Inferior parietal cortex (tissue), 1 donor: ENCODE measurements at regions not wholly inside any gene's neighbourhood (a gene's known extent, or its start where the extent isn't known, plus 50 kb on each side); places are given as distances from the start of the nearest gene placed in this dataset.
"Not testable (repeated sequence)": the region's sequence is repeated elsewhere in the genome, so short reads cannot be mapped to it uniquely, and the experiment has no call there.

Source experiments
- DNase-seq: peaks from one replicate; pipeline ENCODE4 v3.0.0-alpha.2; 2016; ENCODE audit errors: extremely low spot score

GRCh38 chr13:105871768-105872167 is 663.7 kb downstream of the EFNB2 start:
- no peak for DNase-seq

DNA sequence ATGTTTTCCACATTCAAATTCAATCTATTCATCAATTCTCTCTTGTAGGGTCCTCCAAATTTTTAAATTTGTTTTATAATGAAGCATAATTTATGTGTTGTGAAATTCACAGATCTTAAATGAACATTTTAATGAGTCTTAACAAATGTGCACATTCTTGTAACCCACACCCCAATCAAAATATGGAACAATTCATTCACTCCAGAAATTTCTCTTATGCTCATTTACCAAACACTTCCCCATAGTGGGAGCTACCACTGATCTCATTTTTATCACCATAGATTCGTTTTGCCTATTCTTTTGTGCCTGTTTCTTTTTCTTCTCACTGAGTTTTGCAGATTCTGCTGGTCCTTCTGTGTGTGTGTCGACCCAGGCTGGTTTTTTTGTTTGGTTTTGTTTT is 664.1 kb downstream of the EFNB2 start:
- no peak for DNase-seq

DNA sequence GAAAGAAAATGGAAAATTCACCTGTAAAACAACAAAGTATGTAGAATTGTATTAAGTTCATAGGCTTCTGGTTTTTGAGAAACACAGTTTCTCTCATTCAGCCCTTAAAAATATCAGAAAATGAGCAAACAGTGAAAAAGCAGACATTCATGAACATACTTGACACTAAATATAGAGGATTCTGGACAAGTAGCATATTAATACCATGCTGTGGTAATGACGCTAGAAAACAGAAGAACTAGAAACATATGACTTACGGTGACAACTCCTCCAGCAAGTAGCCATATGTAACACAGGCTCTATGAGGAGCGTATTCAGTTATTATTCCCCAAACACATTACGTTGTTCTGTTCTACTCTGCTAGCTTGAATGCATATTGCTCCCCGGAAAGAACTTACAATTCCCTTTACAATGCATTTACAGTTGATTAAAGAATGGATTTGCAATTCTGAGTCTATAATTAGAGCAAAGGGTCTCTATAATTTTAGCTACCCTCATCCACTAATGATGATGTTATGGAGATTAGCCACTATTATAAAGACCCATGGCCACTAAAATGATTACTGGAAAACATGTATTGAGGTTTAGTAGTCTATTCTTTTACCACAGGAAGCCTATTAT is 672.1 kb downstream of the EFNB2 start:
- no peak for DNase-seq

DNA sequence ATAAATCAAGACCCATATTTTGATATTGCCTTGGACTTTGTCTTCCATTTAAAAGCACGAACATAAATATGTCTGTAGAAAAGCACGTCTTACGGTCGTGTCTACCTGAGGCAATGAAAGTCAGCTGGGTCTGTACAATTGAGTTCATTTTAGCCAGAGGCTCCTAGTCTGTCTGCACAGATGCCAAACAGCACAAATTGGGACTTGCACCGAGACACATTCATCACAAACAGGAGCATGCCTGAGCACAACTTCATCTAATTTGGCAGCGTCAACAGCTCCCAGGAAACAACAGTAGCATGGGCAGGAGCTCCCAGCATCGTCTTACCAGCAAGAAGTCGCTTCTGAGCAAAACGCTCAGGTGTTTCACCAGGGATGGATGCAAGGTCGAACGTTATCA is 687.0 kb downstream of the EFNB2 start:
- DNase-seq = no peak

GRCh38 chr13:105847527-105848291 is 687.8 kb downstream of the EFNB2 start:
- DNase-seq = no peak

DNA sequence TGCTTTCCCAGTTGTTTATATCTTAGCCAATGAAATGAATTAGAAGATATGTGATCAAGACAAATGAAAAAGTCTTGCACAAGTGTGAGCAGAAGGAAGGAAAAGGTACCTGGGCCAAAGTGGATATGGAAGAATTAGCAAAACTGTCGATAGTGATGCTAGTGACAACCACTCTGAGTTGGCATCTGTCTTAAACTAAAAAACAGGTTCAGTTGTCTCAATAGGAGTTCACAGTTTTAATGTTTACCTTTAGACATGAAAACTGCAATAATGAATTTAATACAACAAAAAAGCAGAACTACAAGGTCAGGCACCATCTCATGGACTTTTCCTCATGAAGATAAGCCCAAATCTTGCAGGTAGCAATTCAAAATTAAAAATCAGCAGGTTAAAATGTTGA is 688.5 kb downstream of the EFNB2 start:
- DNase-seq = no peak

DNA sequence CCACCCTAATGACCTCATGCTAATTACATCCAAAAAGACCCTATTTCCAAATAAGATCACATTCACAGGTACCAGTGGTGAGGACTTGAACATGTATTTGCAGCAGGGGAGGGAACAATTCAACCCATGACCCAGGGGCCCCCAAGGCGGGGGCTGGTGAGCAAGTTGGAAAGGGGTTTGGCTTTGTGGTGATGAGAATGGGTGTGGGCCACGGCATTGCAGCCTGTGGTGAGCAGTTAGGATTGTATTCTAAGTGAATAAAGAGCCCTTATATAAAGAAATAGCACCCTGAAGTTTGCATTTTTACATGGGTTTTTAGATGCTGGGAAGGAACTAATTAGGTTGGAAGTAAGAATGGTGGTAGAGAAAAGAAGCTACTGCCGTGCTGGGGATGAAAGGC is 694.2 kb downstream of the EFNB2 start:
- DNase-seq = no peak

DNA sequence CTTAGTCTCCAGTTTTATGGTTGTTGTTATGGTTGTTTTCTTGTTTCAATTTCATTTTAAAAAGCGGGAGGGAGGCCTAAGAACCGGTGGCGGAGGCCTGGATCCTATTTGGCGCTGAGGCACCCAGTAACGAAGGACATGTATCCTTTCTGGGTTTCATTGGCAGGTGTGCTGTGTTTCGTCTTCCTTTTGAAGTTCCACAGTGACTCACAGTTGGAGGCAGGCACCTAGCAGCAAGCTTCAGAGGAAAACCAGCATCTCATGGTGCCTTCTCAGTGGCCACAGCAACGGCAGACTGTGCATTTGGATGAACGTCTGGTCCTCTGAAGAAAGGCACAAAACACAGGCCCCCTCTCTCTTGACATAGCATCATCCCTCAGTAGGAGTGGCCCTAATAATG is 697.2 kb downstream of the EFNB2 start:
- DNase-seq = no peak

- DNase-seq = not testable (repeated sequence)
Measured at GRCh38 chr13:105837295-105837694, 698.2 kb downstream of the EFNB2 start.

GRCh38 chr13:105830821-105831220 is 704.6 kb downstream of the EFNB2 start:
- no peak for DNase-seq

DNA sequence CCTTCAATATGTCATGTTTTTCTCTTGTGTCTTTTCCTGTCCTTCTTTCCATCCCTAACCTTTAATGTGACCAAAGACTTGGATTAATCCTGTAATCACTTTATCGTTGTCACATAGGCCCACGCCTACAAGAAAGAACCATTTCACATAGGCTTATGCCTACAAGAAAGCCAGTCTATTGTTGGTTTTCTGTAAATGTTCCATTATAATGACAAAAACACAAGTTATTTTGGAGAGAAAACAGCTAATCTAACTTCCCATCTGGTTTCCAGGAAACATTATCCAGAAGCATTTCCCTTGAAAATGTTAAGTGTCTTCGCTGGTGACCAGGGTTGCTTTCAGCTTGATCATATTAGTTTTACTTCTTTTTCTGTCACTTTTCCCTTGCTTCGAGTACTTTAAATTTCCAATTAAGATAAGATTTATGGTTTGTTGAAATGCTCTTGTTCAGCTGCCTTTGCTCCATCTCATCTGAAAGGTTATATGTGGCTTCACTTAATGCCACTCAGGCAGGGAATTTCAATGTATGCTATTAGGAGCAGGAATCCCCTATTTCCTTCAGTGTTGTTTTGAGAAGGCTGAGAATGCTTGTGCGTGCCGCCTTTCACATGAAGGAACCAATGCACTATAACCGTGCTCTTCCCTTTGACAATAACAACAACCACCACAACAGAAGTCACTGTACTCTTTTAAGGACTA is 708.2 kb downstream of the EFNB2 start:
- DNase-seq = no peak

GRCh38 chr13:105825071-105825470 is 710.4 kb downstream of the EFNB2 start:
- DNase-seq = no peak

DNA sequence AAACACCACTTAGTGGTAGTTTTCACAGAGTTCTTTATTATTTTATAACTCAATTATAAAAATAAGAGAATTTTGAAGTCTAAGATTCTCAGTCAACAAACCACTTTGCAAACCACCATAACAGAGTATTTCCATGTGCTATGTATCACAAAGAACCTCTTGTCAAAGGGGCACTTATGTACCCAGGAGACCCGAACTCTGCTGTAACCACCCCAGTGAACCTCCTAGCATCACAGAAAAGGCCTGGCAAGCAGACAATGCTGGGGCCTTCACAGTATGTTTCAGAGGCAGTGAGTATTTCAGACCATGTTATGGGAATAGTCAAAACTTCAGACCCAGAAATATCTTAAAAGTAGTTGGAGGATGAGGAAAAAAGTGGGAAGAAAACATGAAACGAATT is 714.1 kb downstream of the EFNB2 start:
- no peak for DNase-seq

GRCh38 chr13:105820415-105820814 is 715.0 kb downstream of the EFNB2 start:
- DNase-seq = no peak

DNA sequence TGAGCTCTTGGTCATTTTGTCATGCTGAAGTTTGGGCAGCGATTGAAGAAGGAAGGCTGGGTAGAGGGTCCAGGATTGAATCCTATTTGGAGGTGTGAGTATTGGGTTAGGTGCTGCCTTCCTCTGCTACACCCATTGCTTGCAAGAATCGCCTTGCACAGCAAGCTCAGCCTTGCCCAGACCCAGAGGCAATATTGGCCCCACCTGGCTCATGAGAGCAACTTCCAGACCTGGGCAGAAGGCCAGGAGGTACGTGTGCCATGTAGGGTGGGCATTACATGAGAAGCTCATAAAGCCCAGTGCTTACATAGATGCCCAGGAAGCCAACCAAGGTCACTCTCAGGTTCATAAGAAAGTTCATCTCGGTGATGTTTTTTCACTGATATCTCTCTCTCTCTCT is 718.0 kb downstream of the EFNB2 start:
- no peak for DNase-seq

DNA sequence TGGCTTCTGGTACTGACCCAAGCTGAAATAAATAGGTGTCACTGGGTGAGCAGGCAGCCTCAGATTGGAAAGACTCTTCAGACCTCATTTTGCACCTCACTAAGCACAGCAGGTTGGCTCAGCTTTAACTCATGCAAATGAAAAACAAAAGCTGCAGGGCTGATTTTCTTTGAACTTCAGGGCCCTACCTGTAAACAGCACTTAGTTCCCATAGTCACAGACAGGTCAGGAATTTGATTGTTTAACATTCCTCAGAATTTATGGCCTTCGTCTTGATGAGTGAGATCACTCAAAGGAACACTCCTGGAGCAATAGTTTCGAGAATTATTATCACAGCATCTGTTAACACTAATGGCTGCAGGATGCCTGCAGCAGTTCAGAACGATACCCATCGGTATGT is 718.5 kb downstream of the EFNB2 start:
- DNase-seq = no peak

DNA sequence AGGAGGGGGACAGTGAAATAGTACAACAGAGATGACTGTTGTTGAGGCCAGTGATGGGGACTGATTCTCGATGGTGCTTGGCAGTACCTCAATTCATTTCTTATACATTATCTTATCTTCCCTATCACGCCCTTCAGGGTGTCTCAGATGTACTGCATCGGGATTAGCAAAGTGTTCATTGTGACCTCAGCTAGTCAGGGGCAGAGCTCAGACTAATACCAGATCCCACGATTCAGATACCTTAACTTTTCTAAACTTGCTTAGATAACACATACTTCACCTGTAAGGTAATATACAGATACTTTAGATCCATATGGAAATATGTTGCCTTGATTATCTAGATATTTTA is 720.6 kb downstream of the EFNB2 start:
- DNase-seq = no peak

DNA sequence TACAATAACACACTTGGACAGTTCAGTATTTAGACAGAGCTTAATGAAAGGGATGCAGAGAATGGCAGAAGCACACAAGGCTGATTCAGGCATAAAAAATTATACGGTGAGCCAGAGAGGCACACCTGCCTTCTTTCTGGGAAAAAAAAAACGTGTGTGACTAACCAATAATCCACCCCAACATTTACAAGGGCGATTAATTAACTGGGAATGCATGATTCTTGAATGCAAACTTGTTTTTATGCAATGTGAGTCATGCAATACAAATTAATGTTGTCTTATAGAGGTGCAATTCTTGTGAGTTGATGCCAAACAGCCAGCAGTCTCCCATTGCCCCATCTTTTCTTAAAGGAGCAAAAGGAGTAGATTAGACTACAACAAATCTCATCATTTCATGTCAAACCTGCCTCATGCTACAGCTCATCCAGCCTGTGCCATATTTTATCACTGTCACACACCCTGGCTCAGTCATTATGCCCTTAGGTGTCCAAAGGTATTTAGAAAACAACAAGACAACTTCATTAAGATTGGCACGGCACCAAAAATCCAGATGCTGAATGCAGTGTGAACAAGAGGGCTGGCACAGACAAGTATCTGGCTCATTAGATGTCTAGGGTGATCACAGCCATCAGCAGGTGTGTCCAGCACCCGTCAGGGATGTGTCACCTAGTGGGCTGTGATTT is 721.1 kb downstream of the EFNB2 start:
- DNase-seq = no peak

GRCh38 chr13:105806628-105806920 is 728.9 kb downstream of the EFNB2 start:
- DNase-seq = no peak

GRCh38 chr13:105805892-105806627 is 729.4 kb downstream of the EFNB2 start:
- no peak for DNase-seq

DNA sequence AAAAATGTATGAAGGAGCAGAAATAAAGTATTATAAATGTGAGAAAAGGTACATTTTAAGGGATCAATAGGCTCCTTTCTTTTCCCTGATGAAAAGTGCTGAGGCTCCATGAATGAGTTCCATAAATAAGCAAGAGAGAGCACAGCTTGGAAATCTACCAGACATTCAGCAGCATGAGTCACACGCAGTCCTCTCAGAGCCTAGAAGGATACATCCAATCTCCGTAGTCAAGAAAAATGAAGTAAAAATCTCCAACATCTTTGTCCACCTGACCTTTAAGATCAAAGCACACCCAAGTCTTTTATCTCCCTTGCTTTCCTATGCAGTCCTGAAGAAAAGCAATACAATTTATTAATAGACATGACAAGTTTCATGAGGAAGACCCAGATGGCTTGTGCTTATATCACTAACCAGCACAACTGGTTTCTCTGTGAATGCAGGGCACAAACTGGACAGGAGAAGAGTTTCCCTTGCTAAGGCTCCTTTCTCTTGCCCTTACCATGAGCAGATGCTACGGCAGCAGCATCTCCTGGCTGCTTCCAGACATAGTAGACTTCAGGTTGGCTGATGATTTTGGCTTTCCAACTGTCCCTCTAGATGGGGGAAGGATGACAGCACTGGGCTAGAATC is 730.8 kb downstream of the EFNB2 start:
- peak; percentile 64 for DNase-seq

- DNase-seq = no peak
Measured at GRCh38 chr13:105799155-105799554, 736.3 kb downstream of the EFNB2 start.
